Upper lobe of left lung (tissue), 6 donors: ENCODE measurements at regions not wholly inside any gene's neighbourhood (a gene's known extent, or its start where the extent isn't known, plus 50 kb on each side); places are given as distances from the start of the nearest gene placed in this dataset.
"Not testable (repeated sequence)": the region's sequence is repeated elsewhere in the genome, so short reads cannot be mapped to it uniquely, and the experiment has no call there.

ENCODE experiments used
- ATAC-seq, 2 donors: fragments of 200-7000 bp; cut with Tn5 transposase; one replicate each; pipeline ENCODE4 v1.9.1; 2022; ENCODE audit warnings: mild to moderate bottlenecking in 2 of 2, moderate library complexity in 2 of 2; ENCODE audit not compliant: low FRiP score in 2 of 2
- DNase-seq, 2 donors: peaks; one replicate each; pipeline ENCODE4 v3.0.0-alpha.2; 2019 to 2020
- H3K27ac ChIP-seq, 4 donors: fragments of 200-600 bp; sonication (generic); one replicate each; pipeline ENCODE4 v1.5.1; 2016 to 2019
- H3K27me3 ChIP-seq, 4 donors: fragments of 200-600 bp; sonication (generic); one replicate each; pipeline ENCODE4 v1.5.1; 2017 to 2019
- H3K36me3 ChIP-seq, 4 donors: fragments of 200-600 bp; sonication (generic); one replicate each; pipeline ENCODE4 v1.5.1; 2016 to 2019
- H3K4me1 ChIP-seq, 4 donors: fragments of 200-600 bp; sonication (generic); one replicate each; pipeline ENCODE4 v1.5.1; 2018 to 2019
- H3K4me3 ChIP-seq, 4 donors: fragments of 200-600 bp; sonication (generic); one replicate each; pipeline ENCODE4 v1.5.1; 2017 to 2019; ENCODE audit warnings: mild to moderate bottlenecking in 2 of 4, moderate library complexity in 1 of 4
- H3K9me3 ChIP-seq, 4 donors: fragments of 200-600 bp; sonication (generic); one replicate each; pipeline ENCODE4 v1.5.1; 2018 to 2019
- WGBS, 2 donors: methylation state at CpG; one replicate each; pipeline ENCODE4 v1.1.5; 2017 to 2018; 5-methylcytosine and 5-hydroxymethylcytosine counted together
- donor health status: DM: no; HTN: no; CAD: no; lungs with moderate emphysema.
- donor health status: DM: no; HTN: yes; CAD: no; lungs with severe emphysema.

DNA sequence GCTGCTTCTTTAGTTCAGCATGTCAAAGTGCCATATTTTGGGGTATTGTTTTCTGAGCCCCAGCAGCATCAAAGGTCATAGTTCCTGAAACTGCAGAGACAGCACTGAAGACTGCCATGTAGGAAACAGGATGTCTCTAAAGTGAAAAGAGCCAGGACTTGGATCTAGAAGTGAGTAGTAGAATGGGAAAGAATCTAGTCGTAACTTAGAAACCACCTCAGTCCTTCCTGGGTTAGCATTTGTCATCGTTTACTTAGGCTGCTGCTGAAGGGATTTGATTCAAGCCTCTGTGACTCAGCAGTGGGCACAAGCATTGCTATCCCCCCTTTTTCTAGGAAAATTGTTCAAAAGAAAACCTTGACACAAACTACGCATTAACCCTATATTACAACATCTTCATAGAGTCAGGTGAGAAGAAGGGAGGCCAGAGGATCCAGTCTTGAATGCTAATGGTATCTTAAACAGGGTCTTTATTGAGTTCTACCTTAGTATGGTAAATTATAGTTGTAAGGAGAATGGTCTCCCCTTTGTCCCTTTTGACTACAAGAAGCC is 108.8 kb downstream of the FAM72B start:
- not testable (repeated sequence) for H3K9me3 ChIP-seq, H3K4me1 ChIP-seq, H3K36me3 ChIP-seq, H3K4me3 ChIP-seq, H3K27ac ChIP-seq, ATAC-seq, H3K27me3 ChIP-seq, DNase-seq
- WGBS, 2 donors = 85 to 100% methylated on average over 1 to 2 of the region's 3 CpGs

DNA sequence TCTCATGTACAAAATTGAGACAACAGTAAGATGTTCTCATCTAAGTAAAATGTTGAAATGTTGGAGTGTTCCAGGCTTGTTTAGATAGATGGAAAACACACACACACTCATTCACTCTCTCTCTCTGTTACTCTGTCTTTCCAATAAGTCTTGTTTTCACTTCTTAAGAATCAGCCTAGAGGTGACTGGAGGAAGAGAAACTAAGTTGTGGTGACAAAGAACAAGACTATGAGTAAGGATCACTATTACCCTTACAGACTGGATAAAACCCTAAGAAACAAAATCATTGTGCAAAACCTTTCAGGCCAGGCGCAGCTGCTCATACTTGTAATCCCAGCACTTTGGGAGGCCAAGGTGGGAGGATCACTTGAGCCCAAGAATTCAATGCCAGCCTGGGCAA is 107.5 kb downstream of the FAM72B start:
- not testable (repeated sequence) for H3K27ac ChIP-seq, H3K27me3 ChIP-seq, H3K4me1 ChIP-seq, H3K36me3 ChIP-seq, H3K9me3 ChIP-seq, H3K4me3 ChIP-seq, DNase-seq
- ATAC-seq = peak in 1 of 2 donors; percentile 67
- WGBS, 2 donors = no CpG with 5 or more reads among the region's 1 CpG

- not testable (repeated sequence) for H3K27ac ChIP-seq, ATAC-seq, H3K27me3 ChIP-seq, H3K9me3 ChIP-seq, H3K4me1 ChIP-seq, H3K36me3 ChIP-seq, H3K4me3 ChIP-seq, DNase-seq
These were observed 104.5 kb downstream of the FAM72B start for GRCh38 chr1:121079655-121080054.

DNA sequence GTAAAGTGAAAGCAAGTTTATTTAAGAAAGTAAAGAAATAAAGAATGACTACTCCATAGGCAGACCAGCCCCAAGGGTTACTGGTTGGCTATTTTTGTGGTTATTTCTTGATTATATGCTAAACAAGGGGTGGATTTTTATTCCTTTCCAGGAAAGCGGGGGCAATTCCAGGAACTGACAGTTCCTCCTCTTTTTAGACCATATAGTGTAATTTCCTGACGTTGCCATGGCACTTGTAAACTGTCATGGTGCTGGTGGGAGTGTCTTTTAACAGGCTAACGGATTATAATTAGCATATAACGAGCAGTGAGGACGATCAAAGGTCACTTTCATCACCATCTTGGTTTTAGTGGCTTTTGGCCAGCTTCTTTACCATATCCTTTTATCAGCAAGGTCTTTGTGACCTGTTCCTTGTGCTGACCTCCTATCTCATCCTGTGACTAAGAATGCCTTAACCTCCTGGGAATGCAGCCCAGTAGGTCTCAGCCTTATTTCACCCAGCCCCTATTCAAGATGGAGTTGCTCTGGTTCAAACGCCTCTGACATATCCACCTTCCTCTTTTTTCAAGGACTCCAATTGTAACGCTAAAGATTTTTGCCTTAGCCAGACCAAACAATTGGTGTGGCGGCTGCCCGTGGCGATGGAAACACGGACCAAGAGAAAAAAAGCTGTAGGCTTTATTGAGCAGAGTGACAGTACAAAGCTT is 103.8 kb downstream of the FAM72B start:
- not testable (repeated sequence) for DNase-seq, H3K4me1 ChIP-seq, H3K27ac ChIP-seq, H3K9me3 ChIP-seq, H3K36me3 ChIP-seq, H3K4me3 ChIP-seq, H3K27me3 ChIP-seq
- 29 to 39% methylated on average over 9 to 11 of the region's 11 CpGs for WGBS, 2 donors
- ATAC-seq = peak in 1 of 2 donors; percentile 65

DNA sequence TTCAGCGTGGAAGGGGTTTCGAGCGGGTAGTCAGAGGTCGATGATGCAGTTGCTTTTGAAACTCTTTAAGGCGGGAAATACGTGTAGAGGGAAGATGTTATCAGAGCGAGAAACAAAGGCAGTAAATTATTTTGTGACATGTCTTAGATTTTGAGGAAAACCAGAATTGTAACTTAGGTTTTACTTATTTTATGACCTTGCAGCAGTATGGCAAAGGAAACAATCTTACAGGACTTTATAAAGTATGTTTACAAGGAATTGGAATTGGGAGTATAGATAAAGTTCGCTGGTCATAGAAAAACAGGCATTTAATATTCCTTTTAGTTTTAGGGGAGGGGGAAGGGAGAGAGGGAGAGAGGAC is 103.3 kb downstream of the FAM72B start:
- H3K4me3 ChIP-seq, H3K4me1 ChIP-seq, ATAC-seq, DNase-seq, H3K9me3 ChIP-seq, H3K27me3 ChIP-seq, H3K27ac ChIP-seq, H3K36me3 ChIP-seq: not testable (repeated sequence)
- WGBS, 2 donors = 31 to 32% methylated on average over 3 to 7 of the region's 8 CpGs

DNA sequence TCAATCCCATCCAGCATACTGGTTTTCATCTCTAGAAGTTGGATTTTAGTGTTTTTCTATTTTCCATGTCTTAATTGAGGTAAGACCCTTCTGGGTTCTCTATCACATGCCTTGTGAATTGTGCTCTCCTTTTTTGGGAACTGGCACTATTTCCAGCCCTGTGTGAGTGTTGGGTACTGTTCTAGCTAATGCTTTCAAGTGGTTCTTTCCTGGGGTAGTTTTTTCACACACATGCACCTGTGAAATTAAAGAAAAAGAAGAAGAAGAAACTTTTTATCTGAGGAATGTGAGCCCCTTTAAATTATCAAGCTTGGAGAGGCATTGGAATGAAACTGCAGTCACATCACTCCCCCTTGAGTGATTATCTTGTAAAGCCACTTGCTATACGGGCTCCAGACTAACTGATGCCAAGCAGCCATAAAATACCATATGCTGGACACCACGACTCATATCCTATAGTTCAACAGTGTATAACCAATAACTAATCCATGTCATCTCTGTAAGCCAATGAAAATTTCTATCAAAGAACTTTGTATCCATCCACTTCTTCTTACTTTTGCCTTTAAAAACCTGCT is 102.4 kb downstream of the FAM72B start:
- H3K4me1 ChIP-seq, H3K36me3 ChIP-seq, H3K9me3 ChIP-seq, ATAC-seq, H3K27ac ChIP-seq, H3K27me3 ChIP-seq, DNase-seq, H3K4me3 ChIP-seq: not testable (repeated sequence)
- WGBS, 2 donors = 20% methylated on average over 2 of the region's 2 CpGs; no CpG with 5 or more reads in 1 of the 2 donors

- 83% methylated on average over 1 of the region's 2 CpGs; no CpG with 5 or more reads in 1 of the 2 donors for WGBS, 2 donors
- not testable (repeated sequence) for ATAC-seq, DNase-seq, H3K27me3 ChIP-seq, H3K36me3 ChIP-seq, H3K27ac ChIP-seq, H3K4me1 ChIP-seq, H3K4me3 ChIP-seq, H3K9me3 ChIP-seq
These were observed 101.1 kb downstream of the FAM72B start for GRCh38 chr1:121082995-121083394.

DNA sequence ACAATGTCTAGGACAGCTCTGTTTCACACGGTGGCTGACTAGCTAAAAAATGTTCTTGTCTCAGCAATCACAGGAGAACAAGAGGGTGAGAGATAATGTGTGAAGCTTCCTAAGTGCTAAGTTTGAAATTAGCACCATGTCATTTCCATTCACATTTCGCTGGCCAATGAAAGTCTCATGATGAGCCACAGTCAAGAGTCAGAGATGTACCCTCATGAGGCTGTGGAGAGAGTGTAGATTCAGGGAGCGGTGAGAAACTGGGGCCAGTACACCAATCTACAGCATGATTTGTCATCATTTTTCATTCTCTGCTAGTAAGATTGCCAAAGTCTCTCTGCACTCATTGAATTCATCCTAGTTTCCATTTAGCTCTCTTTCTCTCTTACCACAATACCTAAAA is 97.9 kb downstream of the FAM72B start:
- H3K4me1 ChIP-seq, H3K27me3 ChIP-seq, DNase-seq, H3K9me3 ChIP-seq, H3K27ac ChIP-seq, ATAC-seq, H3K4me3 ChIP-seq, H3K36me3 ChIP-seq: not testable (repeated sequence)
- 54 to 57% methylated on average over 1 to 2 of the region's 3 CpGs for WGBS, 2 donors

DNA sequence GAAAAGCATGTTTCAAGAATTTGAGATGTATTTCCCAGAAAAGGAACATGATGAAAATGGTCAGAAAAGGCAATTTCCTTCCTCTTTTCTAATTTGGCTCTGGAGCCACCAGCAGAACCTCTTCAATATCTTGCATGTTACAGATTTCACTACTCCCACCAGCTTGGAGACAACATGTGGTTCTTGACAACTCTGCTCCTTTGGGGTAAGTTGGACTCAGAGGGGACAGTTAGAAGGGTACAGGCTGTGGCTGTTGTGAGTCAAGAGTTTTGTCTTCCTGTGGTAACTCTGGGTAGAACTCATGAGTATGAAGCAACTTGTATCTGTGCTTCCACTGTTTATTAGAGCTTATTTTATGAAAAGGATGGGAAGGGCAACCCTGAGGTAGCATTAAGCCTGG is 96.9 kb downstream of the FAM72B start:
- ATAC-seq = peak; percentile 43 to 61
- not testable (repeated sequence) for H3K36me3 ChIP-seq, H3K27me3 ChIP-seq, H3K4me1 ChIP-seq, H3K27ac ChIP-seq, H3K9me3 ChIP-seq, DNase-seq, H3K4me3 ChIP-seq

- not testable (repeated sequence) for H3K9me3 ChIP-seq, H3K27ac ChIP-seq, H3K4me3 ChIP-seq, DNase-seq, H3K36me3 ChIP-seq, H3K4me1 ChIP-seq, H3K27me3 ChIP-seq, ATAC-seq
- WGBS, 2 donors = 88% methylated on average over 2 of the region's 5 CpGs; no CpG with 5 or more reads in 1 of the 2 donors
These were observed 95.6 kb downstream of the FAM72B start for GRCh38 chr1:121088568-121088967.

GRCh38 chr1:121092329-121092968 is 91.7 kb downstream of the FAM72B start:
- 50% methylated on average over 1 of the region's 2 CpGs; no CpG with 5 or more reads in 1 of the 2 donors for WGBS, 2 donors
- H3K4me3 ChIP-seq = not testable (repeated sequence)

DNA sequence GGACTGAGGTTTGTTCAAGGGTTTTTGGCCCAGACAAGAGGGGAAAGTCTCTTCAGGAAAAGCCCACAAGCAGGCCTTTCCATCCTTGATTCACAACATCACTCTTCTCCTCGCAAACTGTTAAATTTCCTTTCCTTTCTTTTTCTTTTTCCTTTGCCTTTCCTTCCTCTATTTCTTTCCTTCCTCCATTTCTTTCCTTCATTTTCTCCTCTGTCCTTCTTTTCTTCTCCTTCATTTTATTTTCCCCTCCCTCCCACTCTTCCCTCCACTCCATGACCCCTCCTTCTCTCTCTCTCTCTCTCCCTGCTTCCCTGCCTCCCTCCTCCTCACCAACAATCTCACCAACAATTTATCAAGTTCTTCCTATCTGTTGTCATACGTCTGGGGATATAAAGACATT is 89.1 kb downstream of the FAM72B start:
- not testable (repeated sequence) for H3K4me3 ChIP-seq, H3K9me3 ChIP-seq, ATAC-seq, H3K27me3 ChIP-seq, H3K4me1 ChIP-seq, DNase-seq, H3K27ac ChIP-seq, H3K36me3 ChIP-seq
- WGBS, 2 donors = 83 to 92% methylated on average over 2 of the region's 2 CpGs

More at GRCh38 chr1:121092329-121092968, 91.7 kb downstream of the FAM72B start:
- not testable (repeated sequence) for H3K27me3 ChIP-seq, H3K4me1 ChIP-seq, H3K36me3 ChIP-seq, H3K9me3 ChIP-seq
- peak; percentile 77 to 82 for ATAC-seq
- peak overlapping the region in 2 of 4 donors; percentile 27 to 66 for H3K27ac ChIP-seq
- DNase-seq = peak in 1 of 2 donors; percentile 60
